K562 (cell line): ENCODE measurements at regions not wholly inside any gene's neighbourhood (a gene's known extent, or its start where the extent isn't known, plus 50 kb on each side); places are given as distances from the start of the nearest gene placed in this dataset.

Experiments
- ATAC-seq: fragments of 200-7000 bp; cut with Tn5 transposase; 3 replicates; pipeline ENCODE4 v1.9.1; 2020; ENCODE audit warnings: moderate library complexity
- BruUV-seq: library from RNA; stranded (reverse); fragments of 400-500 nt; replicated peaks from 2 replicates; lab custom pipeline; 2021; lab: Mats Ljungman, UMichigan
- CTCF ChIA-PET: fragments of 300-600 bp; formaldehyde crosslinking; extraction: SDS; loops from one replicate; lab custom pipeline; 2021; ENCODE audit warnings: low intra/inter-chr PET ratio; lab: Yijun Ruan, JAX
- POLR2A ChIA-PET: fragments of 300-600, 350-650 bp; sonication (Branson Sonifier 250); formaldehyde crosslinking; extraction: SDS; loops from one replicate; lab custom pipeline; 2021; ENCODE audit warnings: antibody characterized with exemption, inconsistent platforms; lab: Yijun Ruan, JAX
- DNase-seq, 4 experiments: peaks; one replicate each; pipeline versions ENCODE4 v3.0.0 to v3.0.0-alpha.2; 2011 to 2018; ENCODE audit warnings: low spot score in 3 of 4, mixed read lengths in 3 of 4; ENCODE audit errors: extremely low read depth in 1 of 4
- FAIRE-seq: peaks from 2 replicates; lab custom pipeline; 2011; peaks lifted over from hg19 to GRCh38; lab: Jason Lieb, UNC
- H2AFZ ChIP-seq: 2 replicates; pipeline ENCODE4 v1.6.0; 2011; ENCODE audit warnings: low read depth, low read length, control low read depth, inconsistent platforms
- H3K27ac ChIP-seq: fragments of 200-600 bp; 3 replicates; pipeline ENCODE4 v1.8.0; 2011; ENCODE audit warnings: low read depth, mild to moderate bottlenecking, control low read depth, inconsistent platforms, low read length, moderate library complexity, mixed read lengths; ENCODE audit errors: extremely low read depth
- H3K27me3 ChIP-seq, 2 experiments: fragments of 300-600 bp in 1 of 2; 2 replicates in 1 of 2; 3 replicates in 1 of 2; pipeline versions ENCODE4 v1.6.0 to v1.8.0; 2011; ENCODE audit warnings: inconsistent platforms in 2 of 2, low read length in 2 of 2, mild to moderate bottlenecking in 1 of 2, mixed read lengths in 1 of 2, moderate library complexity in 1 of 2; ENCODE audit not compliant: control insufficient read depth in 2 of 2, insufficient read depth in 2 of 2
- H3K36me3 ChIP-seq: fragments of 300-600 bp; 3 replicates; pipeline ENCODE4 v1.8.0; 2011; ENCODE audit warnings: mild to moderate bottlenecking, low read length, inconsistent platforms; ENCODE audit not compliant: control insufficient read depth, insufficient read depth
- H3K4me1 ChIP-seq, 2 experiments: fragments of 200-600 bp in 1 of 2; replicated peaks in 1 of 2; 2 replicates in 1 of 2; 3 replicates in 1 of 2; pipeline versions ENCODE4 v1.5.1 to v1.8.0; 2011; ENCODE audit warnings: inconsistent platforms in 2 of 2, low read length in 2 of 2, mild to moderate bottlenecking in 1 of 2, mixed read lengths in 1 of 2, moderate library complexity in 1 of 2; ENCODE audit not compliant: control insufficient read depth in 2 of 2, insufficient read depth in 2 of 2
- H3K4me2 ChIP-seq: 2 replicates; pipeline ENCODE4 v1.6.1; 2011; ENCODE audit warnings: low read length, control low read depth, inconsistent platforms, mixed read lengths; ENCODE audit not compliant: insufficient read depth
- H3K4me3 ChIP-seq: fragments of 200-600 bp; sonication (generic), shearing (Covaris generic); 2 replicates; pipeline ENCODE4 v1.5.1; 2016; ENCODE audit warnings: control low read depth, inconsistent platforms
- H3K79me2 ChIP-seq: fragments of 200-600 bp; 3 replicates; pipeline ENCODE4 v1.8.0; 2011; ENCODE audit warnings: low read length, inconsistent platforms; ENCODE audit not compliant: control insufficient read depth, insufficient read depth
- H3K9ac ChIP-seq, 2 experiments: 2 replicates each; pipeline versions ENCODE4 v1.6.0 to v1.6.1; 2011; ENCODE audit warnings: low read depth in 2 of 2, low read length in 2 of 2, control low read depth in 1 of 2, inconsistent platforms in 1 of 2, mild to moderate bottlenecking in 1 of 2, mixed read lengths in 1 of 2; ENCODE audit not compliant: insufficient read depth in 1 of 2
- H3K9me1 ChIP-seq: one replicate; pipeline ENCODE4 v1.6.0; 2011; ENCODE audit warnings: inconsistent platforms, mild to moderate bottlenecking, low read length, moderate library complexity; ENCODE audit not compliant: control insufficient read depth, insufficient read depth
- H3K9me3 ChIP-seq: replicated peaks from 2 replicates; pipeline ENCODE4 v1.5.1; 2011; ENCODE audit warnings: low read depth, low read length, inconsistent platforms; ENCODE audit not compliant: control insufficient read depth, insufficient read depth
- H4K20me1 ChIP-seq: replicated peaks from 2 replicates; pipeline ENCODE4 v1.6.1; 2011; ENCODE audit warnings: low read length, inconsistent platforms, mixed read lengths; ENCODE audit not compliant: control insufficient read depth, insufficient read depth
- RAD51 ChIP-seq: fragments of 450-650 bp; IDR thresholded peaks from 2 replicates; pipeline ENCODE4 v1.7.1; 2016; ENCODE audit warnings: low read depth, mild to moderate bottlenecking, borderline replicate concordance
- SMARCE1 ChIP-seq: fragments of 450-650 bp; IDR thresholded peaks from 2 replicates; pipeline ENCODE4 v1.7.1; 2016; ENCODE audit warnings: mild to moderate bottlenecking
- ZNF324 ChIP-seq: fragments of 250-450 bp; sonication (Bioruptor Pico); IDR thresholded peaks from 2 replicates; pipeline ENCODE4 v1.4.0; 2020; ENCODE audit warnings: mild to moderate bottlenecking
- ZNF384 ChIP-seq: IDR thresholded peaks from 2 replicates; pipeline ENCODE4 v1.6.1; 2012; ENCODE audit warnings: low read depth, low read length, improper control_type of control experiment
- WGBS: fragments of 100-300 bp; shearing (Covaris generic); methylation state at CpG from one replicate; pipeline ENCODE4 v1.1.6; 2016; ENCODE audit warnings: low coverage, mixed read lengths; ENCODE audit not compliant: insufficient coverage; ENCODE audit errors: missing lambda C conversion rate; 5-methylcytosine and 5-hydroxymethylcytosine counted together
- in situ Hi-C: fragments of 300-500 bp; cut with MboI; formaldehyde crosslinking; loops from 4 replicates; pipeline ENCODE4 v1.15.0; 2018; ENCODE audit warnings: inconsistent platforms, mixed read lengths
- intact Hi-C: fragments of 100-400 bp; cut with micrococcal nuclease; formaldehyde crosslinking; loops from 2 replicates; pipeline ENCODE4 v1.14.2; 2022
- TF ChIP-seq, protein P1 (sequence below): sonication (generic); formaldehyde crosslinking; IDR thresholded peaks from 2 replicates; pipeline ENCODE4 v1.5.0; 2020; ENCODE audit warnings: missing genetic modification reagents

DNA sequence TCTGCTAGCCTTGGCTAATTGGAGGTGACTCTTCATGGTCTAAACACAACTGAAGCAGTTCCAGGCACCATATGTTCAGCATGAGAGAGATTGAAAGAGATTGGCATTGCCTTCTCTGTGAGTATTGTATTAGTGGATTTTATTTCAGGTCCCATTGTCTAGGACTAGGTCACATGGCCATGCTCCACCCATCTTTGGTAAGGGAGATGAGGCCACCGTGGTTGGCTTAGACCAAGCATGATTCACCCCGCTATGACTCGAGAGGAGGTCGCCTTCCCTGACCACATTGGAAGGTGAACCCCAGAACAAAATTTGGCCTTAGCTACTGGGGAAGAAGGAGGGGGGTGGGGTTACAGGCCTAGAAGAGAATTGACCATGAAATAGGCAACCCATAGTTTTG, 109.9 kb upstream of the BCOR start (continued):
- TF ChIP-seq ZNF324 (CRISPR knock-in tag) (no peak), RAD51 (peak; percentile 59; the same call in 1 of the 2 replicates)
- TF ChIP-seq, protein P1, sequence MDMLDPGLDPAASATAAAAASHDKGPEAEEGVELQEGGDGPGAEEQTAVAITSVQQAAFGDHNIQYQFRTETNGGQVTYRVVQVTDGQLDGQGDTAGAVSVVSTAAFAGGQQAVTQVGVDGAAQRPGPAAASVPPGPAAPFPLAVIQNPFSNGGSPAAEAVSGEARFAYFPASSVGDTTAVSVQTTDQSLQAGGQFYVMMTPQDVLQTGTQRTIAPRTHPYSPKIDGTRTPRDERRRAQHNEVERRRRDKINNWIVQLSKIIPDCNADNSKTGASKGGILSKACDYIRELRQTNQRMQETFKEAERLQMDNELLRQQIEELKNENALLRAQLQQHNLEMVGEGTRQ (CRISPR knock-in tag), result peak; percentile 68

DNA sequence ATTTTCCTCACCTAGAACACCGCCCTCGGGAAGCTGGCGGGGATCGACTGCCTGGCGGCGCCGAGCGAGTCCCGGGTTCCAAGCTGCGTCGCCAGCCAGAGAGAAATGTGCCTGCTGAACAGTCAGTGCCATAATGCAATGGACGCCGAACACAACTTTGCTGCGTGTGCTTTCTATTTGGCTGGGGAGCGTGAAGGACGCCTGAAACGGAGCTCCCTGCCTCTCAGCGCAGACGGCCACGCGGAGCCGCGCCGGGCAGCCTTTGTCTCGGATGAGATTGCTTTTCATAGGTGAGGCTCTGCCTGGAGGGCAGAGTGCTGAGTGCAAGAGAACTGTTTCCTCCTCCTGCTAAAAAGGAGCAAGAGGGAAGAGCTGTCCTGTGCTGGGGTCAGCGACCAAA, 107.7 kb upstream of the BCOR start:
- ChIA-PET CTCF (no interaction called here), POLR2A (no interaction called here)
- ATAC-seq (no peak), DNase-seq (no peak), FAIRE-seq (no peak)
- Histone ChIP-seq H2AFZ (no peak overlapping the region), H3K27me3 (no peaks in the 10 kb centered on the region), H3K9me3 (no peaks in the 10 kb centered on the region), H3K9me1 (no peaks in the 10 kb centered on the region), H3K27ac (no peak overlapping the region), H3K4me3 (no peak overlapping the region), H3K4me2 (no peak overlapping the region), H3K4me1 (peaks cover 2 to 7% of the 10 kb centered on the region in 2 experiments; a peak in 3 of 5 replicates), H4K20me1 (no peaks in the 10 kb centered on the region), H3K9ac (no peak overlapping the region; a peak in 1 of 4 replicates), H3K36me3 (no peaks in the 10 kb centered on the region), H3K79me2 (no peaks in the 10 kb centered on the region)
- no peak for TF ChIP-seq ZNF384
- TF ChIP-seq SMARCE1, result no peak
- BruUV-seq, result no TSS peak
- intact Hi-C loops, result no loop called here
- in situ Hi-C loops, result no loop called here
- WGBS, result 69% methylated on average over 16 of the region's 26 CpGs
